ENCODE measurements at regions not wholly inside any gene's neighbourhood (a gene's known extent, or its start where the extent isn't known, plus 50 kb on each side); places are given as distances from the start of the nearest gene placed in this dataset.
"Not testable (repeated sequence)": the region's sequence is repeated elsewhere in the genome, so short reads cannot be mapped to it uniquely, and the experiment has no call there.

DNA sequence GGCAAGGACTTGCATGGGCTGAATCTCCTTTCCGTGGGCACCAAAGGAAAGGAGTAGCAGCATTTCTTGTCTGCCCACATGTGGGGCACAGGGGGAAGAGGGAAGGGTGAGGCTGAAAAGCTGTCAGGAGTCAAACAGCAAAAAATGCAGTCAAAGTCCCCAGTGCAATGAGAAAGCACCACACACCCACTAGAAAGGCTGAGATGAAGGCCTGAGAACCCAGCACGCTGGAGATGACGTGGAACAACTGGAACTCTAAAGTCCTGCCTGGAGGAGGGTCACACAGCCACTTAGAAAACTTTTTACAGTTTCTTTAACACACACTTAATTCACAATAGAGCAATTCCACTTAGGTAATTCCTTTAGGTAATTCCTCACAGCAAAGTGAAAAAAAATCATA, 94.6 kb upstream of the IGFBPL1 start:
- TF ChIP-seq POLR2A (IDR thresholded peaks at IDR 0.05) = no peak
- TF ChIP-seq, protein P1, sequence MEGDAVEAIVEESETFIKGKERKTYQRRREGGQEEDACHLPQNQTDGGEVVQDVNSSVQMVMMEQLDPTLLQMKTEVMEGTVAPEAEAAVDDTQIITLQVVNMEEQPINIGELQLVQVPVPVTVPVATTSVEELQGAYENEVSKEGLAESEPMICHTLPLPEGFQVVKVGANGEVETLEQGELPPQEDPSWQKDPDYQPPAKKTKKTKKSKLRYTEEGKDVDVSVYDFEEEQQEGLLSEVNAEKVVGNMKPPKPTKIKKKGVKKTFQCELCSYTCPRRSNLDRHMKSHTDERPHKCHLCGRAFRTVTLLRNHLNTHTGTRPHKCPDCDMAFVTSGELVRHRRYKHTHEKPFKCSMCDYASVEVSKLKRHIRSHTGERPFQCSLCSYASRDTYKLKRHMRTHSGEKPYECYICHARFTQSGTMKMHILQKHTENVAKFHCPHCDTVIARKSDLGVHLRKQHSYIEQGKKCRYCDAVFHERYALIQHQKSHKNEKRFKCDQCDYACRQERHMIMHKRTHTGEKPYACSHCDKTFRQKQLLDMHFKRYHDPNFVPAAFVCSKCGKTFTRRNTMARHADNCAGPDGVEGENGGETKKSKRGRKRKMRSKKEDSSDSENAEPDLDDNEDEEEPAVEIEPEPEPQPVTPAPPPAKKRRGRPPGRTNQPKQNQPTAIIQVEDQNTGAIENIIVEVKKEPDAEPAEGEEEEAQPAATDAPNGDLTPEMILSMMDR (IDR thresholded peaks at IDR 0.05) = no peak
- no peaks in the 10 kb centered on the region for H3K36me3 ChIP-seq
- H3K4me1 ChIP-seq = no peaks in the 10 kb centered on the region
- H3K9me3 ChIP-seq = no peaks in the 10 kb centered on the region
- DNase-seq = no peak
- WGBS, 2 donors = 81 to 92% methylated on average over 3 of the region's 3 CpGs
- no peak overlapping the region for H3K4me3 ChIP-seq (replicated peaks in 1 of 3)
- intact Hi-C loops (cut with DNase I) = no loop called here
- no peak overlapping the region for H3K27ac ChIP-seq
- no peaks in the 10 kb centered on the region for H3K27me3 ChIP-seq

- H3K36me3 ChIP-seq; intact Hi-C loops (cut with DNase I); DNase-seq; H3K27ac ChIP-seq; H3K27me3 ChIP-seq; H3K4me3 ChIP-seq (replicated peaks in 1 of 3); H3K4me1 ChIP-seq; H3K9me3 ChIP-seq: not testable (repeated sequence)
- WGBS, 2 donors = 77 to 85% methylated on average over 3 of the region's 3 CpGs
These were observed 92.0 kb upstream of the IGFBPL1 start for GRCh38 chr9:38516273-38516672.

DNA sequence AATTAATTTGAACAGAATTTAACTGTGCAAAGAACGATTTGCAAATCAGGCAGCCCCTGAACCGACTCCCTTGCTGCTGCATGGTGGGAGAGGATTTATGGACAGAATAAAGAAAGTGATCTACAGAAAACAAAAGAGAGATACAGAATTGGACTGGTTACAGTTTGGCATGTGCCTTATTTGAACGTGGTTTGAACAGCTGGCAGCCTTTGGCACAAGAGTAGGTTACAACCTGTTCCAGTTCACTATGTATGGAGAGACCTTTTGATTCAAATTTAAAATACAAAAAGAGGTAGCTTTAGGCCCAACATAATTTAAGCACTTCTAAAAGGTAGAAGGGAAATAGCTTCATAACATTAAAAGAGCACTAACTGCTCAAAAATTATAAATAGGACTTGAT, 90.8 kb upstream of the IGFBPL1 start:
- intact Hi-C loops (cut with DNase I) = not testable (repeated sequence)
- 63 to 71% methylated on average over 3 of the region's 3 CpGs for WGBS, 2 donors

GRCh38 chr9:38510340-38510739, 86.1 kb upstream of the IGFBPL1 start:
- intact Hi-C loops (cut with DNase I); H3K4me3 ChIP-seq (replicated peaks in 1 of 3): not testable (repeated sequence)
- WGBS, 2 donors = 83 to 86% methylated on average over 3 of the region's 3 CpGs

More for the DNA sequence above, 90.8 kb upstream of the IGFBPL1 start:
- H3K27me3 ChIP-seq; H3K4me1 ChIP-seq; H3K36me3 ChIP-seq; H3K27ac ChIP-seq; H3K9me3 ChIP-seq; DNase-seq; H3K4me3 ChIP-seq (replicated peaks in 1 of 3): not testable (repeated sequence)

GRCh38 chr9:38507587-38507986, 83.3 kb upstream of the IGFBPL1 start:
- intact Hi-C loops (cut with DNase I) = no loop called here
- Histone ChIP-seq H3K36me3 (no peaks in the 10 kb centered on the region), H3K4me1 (no peaks in the 10 kb centered on the region), H3K4me3 (replicated peaks in 1 of 3) (no peak overlapping the region), H3K27me3 (no peaks in the 10 kb centered on the region), H3K9me3 (no peaks in the 10 kb centered on the region), H3K27ac (no peak overlapping the region)
- 85% methylated on average over 4 of the region's 4 CpGs for WGBS, 2 donors
- DNase-seq = no peak
- TF ChIP-seq, protein P1 (IDR thresholded peaks at IDR 0.05) = no peak
- TF ChIP-seq POLR2A (IDR thresholded peaks at IDR 0.05) = no peak

More at GRCh38 chr9:38510340-38510739, 86.1 kb upstream of the IGFBPL1 start:
- not testable (repeated sequence) for H3K4me1 ChIP-seq, H3K27me3 ChIP-seq, H3K9me3 ChIP-seq, H3K27ac ChIP-seq, H3K36me3 ChIP-seq, DNase-seq

DNA sequence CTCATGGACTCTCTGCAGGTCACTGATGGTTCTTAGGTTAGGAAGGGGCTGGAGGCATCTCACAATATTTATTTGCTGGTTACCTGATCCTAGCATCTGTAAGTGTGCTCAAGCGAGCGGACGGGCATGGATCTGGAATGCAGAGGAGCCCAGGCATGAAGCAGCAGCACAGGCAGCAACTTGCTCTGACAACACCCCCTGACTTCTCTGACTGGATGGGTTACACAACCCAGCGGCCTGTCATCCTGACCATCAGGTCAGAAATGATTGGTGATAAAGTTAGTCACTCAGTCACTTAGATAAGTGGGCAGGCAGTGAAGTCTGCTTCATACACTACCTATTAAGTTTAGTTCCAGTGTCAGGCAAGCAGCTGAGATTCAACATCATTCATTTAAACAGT, 75.9 kb upstream of the IGFBPL1 start:
- H3K36me3 ChIP-seq; H3K27ac ChIP-seq; H3K27me3 ChIP-seq; H3K9me3 ChIP-seq; intact Hi-C loops (cut with DNase I); H3K4me1 ChIP-seq; H3K4me3 ChIP-seq (replicated peaks in 1 of 3): not testable (repeated sequence)
- WGBS, 2 donors = 47 to 53% methylated on average over 4 of the region's 4 CpGs
- peak; percentile 19 to 35 for DNase-seq

- WGBS, 2 donors = 61 to 81% methylated on average over 2 of the region's 2 CpGs
- H3K4me1 ChIP-seq; H3K27ac ChIP-seq; H3K27me3 ChIP-seq; H3K36me3 ChIP-seq; H3K4me3 ChIP-seq (replicated peaks in 1 of 3); intact Hi-C loops (cut with DNase I); H3K9me3 ChIP-seq; DNase-seq: not testable (repeated sequence)
These were observed 74.3 kb upstream of the IGFBPL1 start for GRCh38 chr9:38498551-38498950.

- no peak overlapping the region for H3K4me3 ChIP-seq (replicated peaks in 1 of 3)
- no peaks in the 10 kb centered on the region for H3K9me3 ChIP-seq
- intact Hi-C loops (cut with DNase I) = no loop called here
- WGBS, 2 donors = 94% methylated on average over 17 to 18 of the region's 21 CpGs
- H3K27me3 ChIP-seq = no peaks in the 10 kb centered on the region
- no peak overlapping the region for H3K27ac ChIP-seq
- no peak for DNase-seq
- no peaks in the 10 kb centered on the region for H3K4me1 ChIP-seq
- no peaks in the 10 kb centered on the region for H3K36me3 ChIP-seq
- TF ChIP-seq, protein P1 (IDR thresholded peaks at IDR 0.05) = no peak
- TF ChIP-seq POLR2A (IDR thresholded peaks at IDR 0.05) = no peak
These were observed 64.8 kb upstream of the IGFBPL1 start for GRCh38 chr9:38489057-38489456.
